Endometrium (tissue), 2 donors: ENCODE measurements at regions not wholly inside any gene's neighbourhood (a gene's known extent, or its start where the extent isn't known, plus 50 kb on each side); places are given as distances from the start of the nearest gene placed in this dataset.

Experiments used
- FAIRE-seq: peaks from 2 replicates; lab custom pipeline; 2012; peaks lifted over from hg19 to GRCh38; lab: Jason Lieb, UNC
- donor health status: control.
- donor health status: control.

DNA sequence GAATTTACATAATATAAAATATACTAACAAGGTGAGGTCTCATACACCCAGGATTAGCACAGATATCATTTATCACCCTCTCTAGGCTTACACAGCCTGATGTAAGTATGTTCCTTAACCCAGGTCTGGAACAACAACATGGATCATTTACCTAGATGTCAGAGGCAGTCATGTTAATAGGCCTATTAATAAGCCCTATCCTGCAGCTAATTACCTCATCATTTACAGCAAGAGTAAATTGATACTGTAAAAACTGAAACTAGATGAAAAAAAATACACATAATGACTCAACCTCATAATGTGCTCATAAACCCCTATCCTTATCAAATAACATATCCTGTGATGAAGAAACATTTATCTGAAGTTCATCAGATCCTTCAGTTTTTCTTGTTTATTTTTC, 334.3 kb upstream of the MANEA start:
- no peak for FAIRE-seq

DNA sequence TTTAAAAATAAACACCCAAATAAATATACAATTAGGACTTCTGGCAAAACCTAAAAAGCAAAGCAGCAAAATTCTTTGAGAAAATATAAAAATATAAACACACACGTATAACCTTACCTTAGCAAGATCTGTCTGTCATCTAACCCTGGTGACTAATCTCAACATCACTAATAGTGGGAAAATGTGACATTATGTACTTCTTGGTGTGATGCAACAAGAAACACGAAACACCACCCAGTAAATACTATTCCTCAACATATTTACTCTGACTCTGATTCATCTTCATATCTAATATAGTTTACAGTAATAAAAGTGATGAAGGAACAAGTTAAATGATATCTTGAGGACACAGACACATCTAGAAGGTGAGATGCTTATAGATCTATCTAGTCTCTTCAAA, 332.6 kb upstream of the MANEA start:
- no peak for FAIRE-seq

DNA sequence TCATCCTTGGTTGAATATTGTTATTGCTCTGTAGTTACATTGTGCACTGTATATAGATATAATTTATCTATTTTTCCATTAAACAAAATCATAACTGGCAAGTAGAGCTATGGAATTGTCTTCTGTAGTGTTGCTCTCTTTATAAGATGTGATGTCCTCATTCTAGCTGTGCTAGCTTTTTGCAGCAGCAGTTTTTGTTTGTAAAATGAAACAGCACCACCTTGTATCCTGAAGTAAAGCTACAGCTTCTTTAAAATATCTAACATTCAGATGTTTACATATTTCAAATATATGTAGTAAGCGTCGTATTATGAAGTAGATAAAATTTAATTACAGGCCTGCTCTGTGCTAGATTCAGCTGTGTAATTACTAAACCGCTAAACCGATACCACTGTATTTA, 328.8 kb upstream of the MANEA start:
- FAIRE-seq = no peak

DNA sequence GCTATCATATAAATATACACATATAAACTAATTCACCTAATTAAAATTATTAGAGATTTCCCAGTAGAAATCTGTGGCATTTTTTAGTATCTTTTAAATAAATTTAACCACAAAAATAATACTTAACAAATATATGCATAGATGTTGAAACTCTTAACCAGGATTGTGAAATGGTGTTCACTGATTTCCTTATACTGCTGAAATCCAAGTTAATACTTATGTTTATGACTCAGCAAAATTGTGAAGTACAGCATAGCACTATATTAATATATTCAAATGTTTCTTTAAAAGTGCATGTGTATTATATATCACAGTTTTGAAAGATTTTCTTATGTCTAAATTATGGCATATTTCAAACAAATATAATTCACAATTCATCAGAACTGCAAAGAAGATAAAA, 328.2 kb upstream of the MANEA start:
- FAIRE-seq = no peak

DNA sequence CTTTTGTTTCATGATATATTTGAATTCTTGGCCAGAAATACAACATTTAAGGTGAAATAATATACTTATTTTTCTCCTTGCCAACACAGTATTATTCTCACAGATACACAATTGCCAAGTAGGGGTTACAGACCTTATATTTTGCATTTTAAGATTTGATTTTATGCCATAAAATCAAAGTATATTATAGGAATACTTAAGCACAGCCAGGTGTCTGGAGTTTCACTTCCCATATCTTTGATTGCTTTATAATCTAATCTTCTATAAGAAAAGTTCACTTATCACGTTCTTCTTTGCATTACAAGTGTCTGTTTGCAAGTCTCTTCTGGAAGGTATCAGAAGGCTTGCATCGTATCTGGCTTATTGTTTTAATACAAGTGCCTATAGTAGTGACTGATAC, 327.7 kb upstream of the MANEA start:
- no peak for FAIRE-seq

DNA sequence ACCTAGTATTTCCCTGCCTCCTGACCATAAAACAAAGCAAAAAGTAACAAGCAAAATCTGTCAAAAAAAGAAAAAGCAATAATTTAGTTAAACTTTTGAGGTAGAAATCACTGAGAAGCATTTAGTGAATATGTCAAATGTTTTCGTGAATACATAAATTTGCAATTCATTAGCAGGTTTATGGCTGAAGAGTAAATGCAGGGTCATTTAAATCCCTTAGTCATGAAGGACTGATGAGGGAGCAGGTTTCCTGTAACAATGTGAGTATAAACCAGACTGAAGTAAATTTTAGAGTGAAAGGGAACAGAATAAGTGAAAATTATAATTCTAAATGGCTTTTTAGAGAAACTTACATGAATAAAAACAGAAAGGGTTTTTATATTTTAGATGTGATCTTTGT, 313.5 kb upstream of the MANEA start:
- no peak for FAIRE-seq

DNA sequence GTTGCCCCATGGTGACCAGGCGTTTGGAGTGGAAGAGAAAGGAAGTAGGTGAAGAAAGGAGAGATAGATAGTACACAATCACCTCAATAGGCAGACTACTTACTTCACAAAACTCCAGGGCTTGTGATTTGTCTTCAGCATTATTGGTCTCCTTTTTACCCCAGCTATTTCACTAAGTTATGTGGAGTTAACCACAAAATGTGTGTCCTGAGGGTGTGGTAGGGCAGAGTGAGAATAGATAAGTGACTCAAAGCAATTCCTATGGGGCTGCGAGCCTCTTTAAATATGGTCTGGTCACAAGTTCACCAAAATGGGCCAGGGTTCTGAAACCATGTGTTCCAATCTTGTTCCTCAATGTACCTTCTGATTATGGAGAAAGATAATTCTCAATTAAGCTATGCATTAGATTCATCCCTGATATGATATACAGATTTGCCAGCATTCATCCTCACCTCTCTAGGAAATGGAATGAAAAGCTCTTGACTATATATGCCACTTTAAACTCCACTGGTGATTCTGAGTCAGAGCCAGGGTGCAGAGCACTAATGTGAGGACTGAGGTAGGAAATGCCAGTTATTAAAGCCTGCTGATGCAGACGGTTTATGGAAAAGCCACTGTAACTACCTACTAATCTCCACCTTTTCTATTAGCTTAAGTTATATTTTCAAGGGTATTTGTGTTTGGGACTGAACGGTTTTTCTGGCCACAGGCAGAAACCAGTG, 310.6 kb upstream of the MANEA start:
- no peak for FAIRE-seq

DNA sequence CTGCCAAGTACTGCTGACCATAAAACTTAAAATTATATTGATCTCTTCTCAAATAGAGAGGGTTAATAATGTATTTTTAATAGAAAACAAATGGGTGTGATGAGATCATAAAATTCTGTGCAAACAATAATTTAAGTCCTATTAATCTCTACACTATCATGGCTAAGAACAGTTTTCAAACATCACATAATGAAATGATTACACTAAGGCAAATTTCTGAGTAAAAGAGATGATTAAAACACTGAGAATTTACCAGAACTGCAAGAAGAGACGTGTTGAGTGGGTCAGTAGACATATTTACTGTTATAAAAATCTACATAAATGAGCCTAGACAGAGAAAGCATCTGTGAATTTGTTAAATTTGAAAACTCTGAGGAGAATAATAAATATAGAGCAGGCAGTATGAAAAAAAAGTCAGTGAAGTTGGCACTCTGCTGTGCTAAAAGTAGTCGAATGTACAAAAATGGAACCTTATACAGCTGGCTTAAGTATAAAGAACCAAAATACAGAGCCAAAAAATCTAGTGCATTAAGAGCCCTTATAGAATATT, 302.6 kb upstream of the MANEA start:
- no peak for FAIRE-seq

DNA sequence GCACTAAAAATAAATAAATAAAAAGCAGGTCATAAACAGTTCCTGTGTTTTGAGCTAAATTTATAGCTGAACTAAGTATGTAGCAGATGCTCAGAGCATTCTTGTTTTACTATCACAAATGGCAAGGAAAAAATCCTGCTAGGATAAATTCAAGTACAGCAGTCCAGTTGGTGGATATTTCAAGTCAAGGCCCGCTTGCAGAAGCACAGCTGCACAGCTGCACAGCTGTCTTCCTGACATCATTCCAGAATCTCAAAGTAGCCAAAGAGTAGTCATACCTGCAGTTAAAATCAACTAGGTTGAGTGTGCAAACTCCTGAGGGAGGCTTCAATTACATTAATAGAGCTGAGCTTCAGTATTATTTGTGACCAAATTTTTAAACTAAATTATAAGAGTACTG, 297.7 kb upstream of the MANEA start:
- FAIRE-seq = no peak

DNA sequence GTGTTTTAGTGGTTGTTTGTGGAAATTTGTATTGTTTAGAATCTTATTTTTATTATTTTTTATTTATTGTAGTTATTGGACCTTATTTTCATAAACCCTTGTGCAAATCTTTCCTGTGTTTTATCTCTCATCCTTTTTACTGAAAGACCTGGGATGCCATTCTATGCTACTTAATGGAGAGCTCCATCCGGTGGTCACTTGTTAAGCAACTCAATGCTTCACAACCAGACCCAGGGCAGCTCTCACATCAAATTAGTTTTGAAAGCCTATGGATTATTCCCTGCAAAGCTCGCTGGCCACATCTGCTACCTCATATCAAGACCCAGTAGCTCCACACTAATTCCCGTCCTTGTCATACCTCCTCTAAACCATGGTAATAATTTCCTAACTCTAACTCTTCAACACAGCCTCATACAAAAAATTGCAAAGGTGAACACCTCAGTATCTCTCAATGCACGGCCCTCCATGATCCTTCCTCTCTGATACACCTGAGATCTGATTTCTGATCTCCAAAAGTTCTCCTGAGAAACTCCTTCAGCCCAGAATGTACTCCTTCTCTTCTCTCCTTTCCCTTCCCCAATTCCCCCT, 296.6 kb upstream of the MANEA start:
- FAIRE-seq = no peak

DNA sequence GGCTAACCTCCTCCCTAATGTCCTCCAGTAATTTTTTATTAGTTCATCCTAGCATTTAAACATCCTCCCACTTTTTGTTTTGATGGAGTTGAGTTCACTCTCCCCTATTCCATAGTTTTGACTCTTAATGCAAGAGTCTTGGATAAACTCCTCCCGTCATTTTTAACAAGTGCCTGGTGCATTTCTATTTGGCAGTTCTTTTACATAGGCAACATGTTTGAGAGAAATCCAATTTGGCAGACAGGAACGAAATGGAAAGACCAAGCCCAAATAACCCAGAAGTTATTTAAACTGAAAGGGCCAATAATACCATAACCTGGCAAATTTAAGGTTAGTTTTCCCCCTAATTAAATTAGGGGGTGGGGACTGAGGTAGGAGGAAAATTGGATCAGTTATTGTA, 291.5 kb upstream of the MANEA start:
- FAIRE-seq = no peak

DNA sequence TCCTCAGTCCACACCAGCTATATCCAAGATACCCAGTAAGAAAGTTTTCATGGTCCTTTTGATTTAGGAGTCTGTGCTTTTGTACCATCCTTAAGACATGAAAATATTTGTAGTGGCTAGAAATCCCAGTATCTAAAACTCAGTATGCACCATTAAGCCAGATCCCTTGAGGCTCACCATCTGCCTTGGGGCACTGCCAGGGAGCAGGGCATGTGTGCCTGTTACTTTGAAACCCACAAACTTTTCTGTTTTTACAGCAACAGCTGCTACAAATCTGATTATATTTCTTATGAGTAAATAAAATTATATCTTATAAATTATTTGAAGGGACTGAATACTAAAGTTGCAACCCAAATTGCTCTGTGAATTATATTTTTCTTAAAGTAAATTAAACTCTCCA, 290.5 kb upstream of the MANEA start:
- no peak for FAIRE-seq

DNA sequence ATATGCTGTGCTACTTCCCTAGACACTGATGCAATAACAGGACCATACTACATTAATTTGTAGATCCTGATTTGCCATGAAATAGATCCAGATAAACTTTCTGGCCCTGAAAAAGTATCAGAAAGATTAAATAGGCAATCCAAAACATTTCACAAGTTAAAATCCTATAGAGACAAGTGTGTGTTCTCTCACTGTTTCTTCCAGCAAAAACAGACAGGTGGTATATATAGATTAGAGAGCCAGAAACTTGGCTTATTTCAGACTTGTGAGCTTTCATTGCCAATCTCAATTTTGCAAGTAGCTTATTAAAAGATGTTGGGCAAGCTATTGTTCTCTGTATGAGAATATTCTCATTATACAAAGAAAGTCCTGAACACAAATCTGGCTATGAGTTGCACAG, 289.1 kb upstream of the MANEA start:
- FAIRE-seq = no peak

DNA sequence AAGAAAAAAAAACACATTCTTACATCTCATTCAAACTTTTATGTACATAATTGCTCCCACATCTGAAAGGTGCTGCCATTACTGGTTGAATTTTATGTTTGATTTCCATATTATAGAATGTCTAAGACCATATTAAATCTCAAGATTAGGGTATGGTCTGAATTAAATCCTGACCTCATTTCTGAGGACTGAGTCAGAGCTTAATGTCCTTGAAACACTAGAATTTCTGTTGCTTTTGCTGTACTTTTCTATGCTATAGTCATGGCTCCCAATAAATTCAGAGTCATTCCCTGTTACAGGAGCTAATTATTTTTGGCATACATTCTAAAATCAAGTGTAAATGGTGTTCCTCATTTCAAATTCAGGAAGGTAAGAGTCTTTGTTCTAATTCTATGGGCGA, 285.3 kb upstream of the MANEA start:
- FAIRE-seq = no peak

DNA sequence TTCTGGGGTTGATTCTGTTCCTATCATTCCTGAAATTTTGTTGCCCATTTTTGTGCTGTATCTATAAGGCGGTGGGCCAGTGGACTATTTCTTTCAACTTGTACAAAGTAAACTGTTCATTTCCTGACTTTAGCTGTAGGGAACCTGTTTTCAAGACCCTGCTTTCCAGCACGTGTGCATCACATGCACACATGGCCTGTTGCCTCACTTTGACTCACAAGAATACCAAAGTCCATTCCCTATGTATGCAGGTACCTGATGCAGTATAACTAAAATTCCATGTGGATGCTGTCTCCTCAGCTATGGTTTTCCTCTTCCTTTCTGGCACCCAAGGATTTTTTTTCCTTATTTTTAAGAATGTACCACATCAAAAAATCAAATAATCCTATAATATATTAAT, 284.1 kb upstream of the MANEA start:
- FAIRE-seq = no peak

DNA sequence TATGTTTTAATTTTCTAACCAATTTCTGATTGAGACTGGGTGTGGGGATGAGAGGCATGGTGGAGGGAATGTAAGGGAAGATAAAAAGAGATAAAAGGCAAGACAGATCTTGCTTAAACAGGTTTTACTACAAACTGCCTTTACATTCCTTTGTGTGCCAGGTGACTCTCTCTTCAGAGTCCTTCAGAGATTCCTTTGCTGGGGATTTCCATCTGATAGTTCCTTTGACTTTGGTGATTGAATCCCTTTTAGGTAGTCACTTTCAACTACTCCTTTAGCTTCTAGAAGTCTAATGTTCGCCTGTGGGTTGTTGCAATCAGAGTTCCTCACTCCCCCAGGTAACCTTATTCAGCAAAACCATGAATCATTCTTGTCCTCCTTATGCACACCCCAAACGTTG, 283.3 kb upstream of the MANEA start:
- no peak for FAIRE-seq

DNA sequence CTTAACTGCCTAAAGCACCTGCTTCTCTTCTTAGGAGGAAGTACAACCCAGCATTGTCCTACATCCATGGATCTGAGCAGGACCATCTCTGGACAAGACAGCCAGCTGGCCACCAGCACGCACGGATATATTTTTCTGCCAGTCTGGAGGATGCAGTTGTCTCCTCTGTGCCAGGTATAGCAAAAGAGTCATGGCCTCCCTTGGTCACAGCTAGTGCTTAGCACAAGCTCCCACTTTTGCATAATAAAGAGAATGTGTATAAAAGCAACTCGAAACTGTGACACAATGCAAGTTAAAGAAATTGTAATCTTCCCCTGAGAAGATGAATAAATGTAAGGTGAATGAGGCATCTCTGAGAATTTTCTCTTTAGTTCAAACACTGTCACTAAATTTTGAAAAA, 267.8 kb upstream of the MANEA start:
- FAIRE-seq = no peak

DNA sequence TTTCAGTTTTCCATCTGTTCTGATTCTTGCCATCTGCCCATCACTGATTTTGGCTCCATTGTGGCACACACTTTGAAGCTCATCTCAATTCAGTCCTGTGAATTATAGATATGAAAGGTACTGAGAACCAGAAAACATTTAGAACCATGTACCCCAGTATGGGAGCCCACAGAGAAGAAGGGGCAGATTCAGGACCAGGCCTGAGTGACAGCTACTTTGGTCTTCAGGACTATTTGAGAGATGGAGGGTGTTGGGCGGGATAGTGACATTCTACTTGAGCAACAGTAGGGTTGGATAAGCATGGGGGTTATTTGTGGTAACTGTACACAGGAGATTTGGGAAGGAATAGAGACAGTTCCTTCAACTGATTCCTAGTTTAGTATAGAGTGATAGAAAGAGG, 259.2 kb upstream of the MANEA start:
- FAIRE-seq = no peak

DNA sequence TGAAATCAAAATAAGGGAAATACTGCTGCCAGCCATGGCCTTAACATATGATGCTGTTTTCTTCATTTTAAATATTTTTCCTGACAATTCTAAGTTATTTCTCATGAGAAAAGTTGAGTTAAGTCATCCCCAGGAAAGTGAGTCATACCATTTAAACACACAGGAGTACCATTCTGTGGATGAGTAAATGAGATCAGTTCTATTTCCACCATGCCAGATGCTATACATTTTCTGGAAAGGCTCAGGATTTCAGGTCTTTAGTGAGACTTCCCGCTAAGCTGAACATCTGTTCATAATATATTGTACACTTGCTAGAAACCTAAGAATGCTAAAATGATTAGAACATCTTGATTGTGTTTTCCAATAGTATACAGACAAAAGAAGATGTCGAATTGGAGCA, 256.2 kb upstream of the MANEA start:
- no peak for FAIRE-seq

DNA sequence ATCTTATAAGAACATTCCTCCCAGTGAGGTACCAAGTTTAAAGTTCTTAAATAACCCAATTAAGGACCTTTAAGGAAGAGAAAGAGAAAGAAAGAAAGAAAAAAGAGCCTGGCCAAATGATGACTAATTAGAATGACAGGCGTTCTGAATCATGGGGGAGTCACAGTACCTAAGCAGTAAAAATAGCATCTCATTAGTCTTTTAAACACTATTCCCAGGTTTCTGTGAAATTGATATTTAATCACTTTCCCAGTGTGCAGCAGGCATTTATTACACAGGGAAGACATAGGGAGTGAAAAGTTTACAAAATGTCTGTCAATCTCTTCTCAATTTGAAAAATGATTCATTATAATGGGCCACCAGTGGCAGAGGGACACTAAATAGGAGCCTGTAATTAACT, 251.4 kb upstream of the MANEA start:
- no peak for FAIRE-seq

DNA sequence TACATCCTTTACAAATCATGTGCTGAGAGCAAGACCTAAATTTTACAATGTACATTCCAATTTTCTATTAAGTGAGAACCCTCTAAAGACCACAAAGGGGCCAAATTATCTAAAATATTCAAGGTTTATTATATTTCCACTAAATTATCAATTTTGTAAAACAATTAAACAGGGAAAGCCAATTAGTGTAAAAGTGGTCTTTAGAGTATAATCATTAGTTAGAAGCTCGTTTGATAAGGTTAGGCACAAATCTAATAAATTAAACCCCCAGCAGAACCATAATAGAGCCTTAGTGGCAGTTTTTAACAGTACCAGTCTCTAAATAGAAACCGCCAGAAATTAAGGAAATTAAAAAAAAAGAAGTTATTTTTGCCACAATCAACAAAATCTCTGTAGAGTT, 249.1 kb upstream of the MANEA start:
- FAIRE-seq = no peak

DNA sequence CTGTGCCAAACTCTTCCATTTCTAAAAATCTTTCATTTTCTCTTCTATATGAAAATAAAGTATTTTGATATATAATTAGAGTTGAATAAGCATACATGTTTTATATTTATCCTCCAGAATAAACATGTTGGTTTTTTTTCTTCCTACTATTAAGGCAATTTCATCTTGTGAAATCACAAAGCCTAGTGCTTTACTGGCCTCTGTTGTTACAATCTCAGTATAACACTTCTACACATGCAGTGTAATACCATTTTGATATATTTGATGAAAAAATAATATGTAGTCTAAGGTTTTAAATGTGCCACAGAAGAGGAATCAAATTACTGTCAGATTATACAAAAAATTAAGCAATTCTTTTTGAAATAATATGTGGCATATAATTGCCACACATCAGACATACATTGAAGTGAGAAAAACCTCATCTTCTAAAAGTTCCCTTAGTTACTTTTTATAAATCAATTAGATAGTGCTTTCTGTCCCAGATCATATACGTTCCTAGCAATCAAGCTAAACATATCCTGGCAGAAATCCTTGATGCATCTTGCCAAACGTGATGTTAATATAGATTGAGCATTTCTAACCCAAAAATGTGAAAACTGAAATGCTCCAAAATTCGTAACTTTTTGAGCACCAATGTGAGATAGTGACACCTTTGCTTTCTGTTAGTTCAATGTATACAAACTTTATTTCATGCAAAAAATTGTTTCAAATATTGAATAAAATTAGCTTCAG, 225.1 kb upstream of the MANEA start:
- no peak for FAIRE-seq

DNA sequence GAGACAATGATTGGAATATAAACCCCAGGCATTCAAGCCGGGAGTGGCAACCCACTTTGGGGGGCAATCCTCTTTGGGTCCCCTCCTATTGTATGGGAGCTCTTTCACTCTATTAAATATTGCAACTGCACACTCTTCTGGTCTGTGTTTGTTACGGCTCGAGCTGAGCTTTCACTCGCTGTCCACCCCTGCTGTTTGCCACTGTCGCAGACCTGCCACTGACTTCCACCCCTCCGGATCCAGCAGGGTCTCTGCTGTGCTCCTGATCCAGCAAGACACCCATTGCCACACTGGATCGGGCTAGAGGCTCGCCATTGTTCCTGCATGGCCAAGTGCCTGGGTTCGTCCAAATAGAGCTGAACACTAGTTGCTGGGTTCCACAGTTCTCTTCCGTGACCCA, 222.8 kb upstream of the MANEA start:
- FAIRE-seq = no peak
